Tibial nerve (tissue), 3 donors: ENCODE measurements at regions not wholly inside any gene's neighbourhood (a gene's known extent, or its start where the extent isn't known, plus 50 kb on each side); places are given as distances from the start of the nearest gene placed in this dataset.

Source experiments
- CTCF ChIP-seq, 5 experiments: fragments of 200-600 bp in 3 of 5; fragments of 450-650 bp in 2 of 5; sonication (generic) in 3 of 5; IDR thresholded peaks; one replicate each; pipeline ENCODE4 v1.5.1; 2016 to 2019; ENCODE audit warnings: antibody characterized with exemption in 5 of 5, mild to moderate bottlenecking in 3 of 5, moderate library complexity in 2 of 5
- POLR2A ChIP-seq, 2 donors: fragments of 450-650 bp; IDR thresholded peaks; one replicate each; pipeline ENCODE4 v1.6.1; 2017; ENCODE audit warnings: antibody characterized with exemption in 2 of 2, mild to moderate bottlenecking in 2 of 2, moderate library complexity in 2 of 2

GRCh38 chr12:11578461-11578993 is 70.9 kb upstream of the ETV6 start:
- no peak for TF ChIP-seq POLR2A (IDR thresholded peaks at IDR 0.05)
- no peak for TF ChIP-seq CTCF (IDR thresholded peaks at IDR 0.05)
